Activated T-cell treated with anti-CD3 and anti-CD28 coated beads, Interleukin-2, amount 50 U/mL, for 4 hours (primary cell): ENCODE measurements at regions not wholly inside any gene's neighbourhood (a gene's known extent, or its start where the extent isn't known, plus 50 kb on each side); places are given as distances from the start of the nearest gene placed in this dataset.
"Not testable (repeated sequence)": the region's sequence is repeated elsewhere in the genome, so short reads cannot be mapped to it uniquely, and the experiment has no call there.

ENCODE experiments used
- ATAC-seq, 2 donors: fragments of 200-7000 bp; cut with Tn5 transposase; one replicate each; pipeline ENCODE4 v1.10.0; 2021
- DNase-seq: peaks from one replicate; pipeline ENCODE4 v3.0.0-alpha.2; 2020
- H3K27me3 Mint-ChIP-seq: one replicate; pipeline ENCODE4 v1.8.0; 2021; ENCODE audit warnings: low read depth, mixed read lengths
- H3K36me3 Mint-ChIP-seq: one replicate; pipeline ENCODE4 v1.8.0; 2022; ENCODE audit warnings: mixed read lengths; ENCODE audit not compliant: insufficient read depth
- H3K4me1 Mint-ChIP-seq: one replicate; pipeline ENCODE4 v1.8.0; 2021; ENCODE audit warnings: low read depth, mixed read lengths
- H3K4me3 Mint-ChIP-seq: one replicate; pipeline ENCODE4 v1.8.0; 2021; ENCODE audit warnings: mild to moderate bottlenecking, moderate library complexity, mixed read lengths
- H3K9me3 Mint-ChIP-seq: one replicate; pipeline ENCODE4 v1.8.0; 2021; ENCODE audit warnings: mixed read lengths

DNA sequence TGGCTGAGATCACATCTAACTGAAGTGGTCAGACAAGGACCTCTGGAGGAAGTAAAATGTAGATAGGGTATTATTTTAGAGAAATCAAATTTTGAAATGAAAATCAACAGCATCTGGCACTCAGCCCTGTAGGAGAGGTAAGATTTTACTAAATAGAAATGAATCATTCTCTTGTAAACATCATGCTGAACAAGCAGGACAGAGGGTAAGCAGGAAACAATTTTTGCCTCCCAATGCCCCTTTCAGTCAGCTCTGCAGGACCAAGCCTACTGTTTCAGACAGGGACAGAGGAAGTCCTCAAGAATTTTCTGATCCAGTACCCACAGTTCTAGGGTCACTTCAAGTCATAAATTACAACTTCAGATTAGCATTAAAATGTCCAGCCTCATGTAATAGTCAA, 190.1 kb downstream of the ESM1 start:
- Mint-ChIP-seq H3K27me3 (no peaks in the 10 kb centered on the region), H3K4me1 (peaks cover 14% of the 10 kb centered on the region), H3K4me3 (no peak overlapping the region), H3K9me3 (no peaks in the 10 kb centered on the region), H3K36me3 (no peaks in the 10 kb centered on the region)
- ATAC-seq = no peak
- no peak for DNase-seq

DNA sequence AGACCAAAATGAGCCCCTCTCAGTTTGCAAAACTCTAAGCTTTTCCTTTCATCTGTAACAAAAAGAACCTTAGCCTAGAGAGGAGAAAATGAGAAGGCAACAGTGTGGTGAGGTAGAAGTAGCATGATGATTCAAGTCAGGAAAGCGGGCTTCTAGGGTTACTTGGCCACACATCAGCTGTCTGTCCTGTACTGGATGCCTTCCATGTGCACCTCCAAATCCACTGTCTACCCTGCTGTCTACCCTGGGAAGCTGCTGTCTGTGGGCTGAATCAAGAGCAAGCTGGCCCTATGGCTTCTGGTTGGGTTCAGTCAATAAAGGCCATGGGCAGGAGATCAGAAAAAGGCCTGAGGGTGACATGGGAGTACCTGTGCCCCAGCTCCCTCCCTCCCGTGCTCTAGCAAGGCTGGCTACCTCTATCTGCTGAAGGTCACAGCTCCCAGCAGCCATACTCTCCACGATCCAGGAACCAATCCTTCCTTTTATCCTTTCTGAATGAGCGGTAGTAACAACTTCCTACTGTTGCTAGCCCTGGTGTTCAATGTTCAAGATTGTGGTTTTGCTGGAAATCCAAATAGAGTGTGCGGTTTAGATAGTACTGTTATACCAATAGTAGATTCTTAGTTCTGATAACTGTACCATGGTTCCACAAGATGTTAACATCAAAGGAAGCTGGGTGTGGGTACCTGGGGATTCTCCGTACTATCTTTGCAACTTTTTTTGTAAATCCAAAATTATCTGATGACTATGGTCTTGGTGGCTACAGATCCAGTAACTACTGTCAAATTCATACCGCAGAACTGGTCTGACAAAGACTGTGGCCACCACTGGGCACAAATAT, 191.0 kb downstream of the ESM1 start:
- no peak overlapping the region for H3K4me3 Mint-ChIP-seq
- peak; percentile 62 to 72 for ATAC-seq
- no peaks in the 10 kb centered on the region for H3K36me3 Mint-ChIP-seq
- no peak for DNase-seq
- peaks cover 14% of the 10 kb centered on the region for H3K4me1 Mint-ChIP-seq
- no peaks in the 10 kb centered on the region for H3K27me3 Mint-ChIP-seq
- H3K9me3 Mint-ChIP-seq = no peaks in the 10 kb centered on the region

DNA sequence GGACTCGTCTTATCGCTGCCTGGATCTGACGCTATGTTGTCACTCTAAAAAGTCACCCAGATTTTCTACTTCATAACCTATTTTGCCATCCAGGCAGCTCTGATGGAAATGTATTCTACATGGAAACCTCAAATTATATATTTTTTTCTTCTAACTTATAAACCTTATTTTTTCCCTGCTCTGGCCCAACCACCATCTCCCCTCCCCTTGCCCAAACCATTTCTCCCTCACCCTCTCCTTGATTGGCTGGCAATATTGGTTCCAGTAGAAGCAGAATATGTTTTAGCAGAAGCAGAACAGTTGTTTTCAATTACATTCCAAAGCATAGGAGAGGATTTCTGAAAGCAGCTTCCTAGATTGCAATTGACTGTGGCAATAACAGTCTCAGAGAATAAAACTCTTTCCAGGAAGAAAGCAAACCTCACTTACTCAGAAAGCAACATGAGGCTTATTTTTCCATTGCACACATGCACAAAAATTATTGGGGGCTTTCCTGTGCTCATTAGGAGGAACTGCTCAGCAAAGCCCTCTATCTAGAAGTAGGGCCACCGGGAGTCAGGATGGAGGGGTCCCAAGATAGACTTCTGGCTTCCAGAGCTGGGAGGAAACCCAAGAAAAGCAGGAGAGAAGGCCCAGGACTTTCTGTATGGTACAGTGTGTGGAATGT, 191.8 kb downstream of the ESM1 start:
- no peak for DNase-seq
- peak in 1 of 2 donors; percentile 7 for ATAC-seq
- H3K36me3 Mint-ChIP-seq = no peaks in the 10 kb centered on the region

DNA sequence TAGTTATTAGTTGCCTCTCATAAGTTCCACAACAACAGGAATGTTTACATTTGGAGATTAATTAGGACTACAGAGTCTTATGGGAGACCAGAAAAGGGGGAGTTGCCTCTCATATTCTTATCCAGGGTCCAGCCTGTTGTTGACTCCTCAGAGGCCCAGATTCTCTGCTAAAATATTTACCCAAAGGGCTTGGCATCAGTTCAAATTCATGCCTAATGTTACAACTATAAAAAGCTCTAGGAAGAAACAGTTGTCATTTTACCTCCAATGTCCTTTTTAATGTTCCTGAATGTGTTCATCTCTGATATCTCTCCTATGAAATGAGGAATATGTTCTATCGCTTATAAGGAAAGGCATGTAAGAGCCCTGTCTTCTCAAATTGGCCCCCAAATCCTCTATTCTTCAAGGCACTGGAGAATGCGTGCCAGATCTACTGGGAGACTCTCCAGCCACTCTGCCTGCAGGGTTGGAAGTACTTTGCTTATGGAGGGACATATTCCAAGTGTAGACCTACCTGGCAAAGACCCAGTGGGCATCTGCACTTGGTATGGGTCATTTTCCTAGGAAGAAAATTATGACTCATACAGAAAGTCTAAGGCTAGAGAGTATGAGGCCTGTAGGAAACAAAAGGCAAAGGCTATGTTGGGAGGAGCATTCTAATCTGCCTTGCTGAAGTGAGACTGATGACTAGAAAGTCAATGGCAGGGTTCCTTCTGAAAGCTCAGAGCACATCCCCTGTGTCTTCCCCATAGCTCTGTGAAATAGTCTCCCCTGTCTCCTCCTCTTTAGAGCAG, 192.6 kb downstream of the ESM1 start:
- H3K36me3 Mint-ChIP-seq = no peaks in the 10 kb centered on the region
- ATAC-seq (no peak), DNase-seq (no peak)
- H3K4me3 Mint-ChIP-seq = no peak overlapping the region
- H3K4me1 Mint-ChIP-seq = peaks cover 14% of the 10 kb centered on the region
- no peaks in the 10 kb centered on the region for H3K9me3 Mint-ChIP-seq
- H3K27me3 Mint-ChIP-seq = no peaks in the 10 kb centered on the region

More for the DNA sequence above, 191.8 kb downstream of the ESM1 start:
- peaks cover 14% of the 10 kb centered on the region for H3K4me1 Mint-ChIP-seq
- no peak overlapping the region for H3K4me3 Mint-ChIP-seq
- no peaks in the 10 kb centered on the region for H3K9me3 Mint-ChIP-seq
- no peaks in the 10 kb centered on the region for H3K27me3 Mint-ChIP-seq

DNA sequence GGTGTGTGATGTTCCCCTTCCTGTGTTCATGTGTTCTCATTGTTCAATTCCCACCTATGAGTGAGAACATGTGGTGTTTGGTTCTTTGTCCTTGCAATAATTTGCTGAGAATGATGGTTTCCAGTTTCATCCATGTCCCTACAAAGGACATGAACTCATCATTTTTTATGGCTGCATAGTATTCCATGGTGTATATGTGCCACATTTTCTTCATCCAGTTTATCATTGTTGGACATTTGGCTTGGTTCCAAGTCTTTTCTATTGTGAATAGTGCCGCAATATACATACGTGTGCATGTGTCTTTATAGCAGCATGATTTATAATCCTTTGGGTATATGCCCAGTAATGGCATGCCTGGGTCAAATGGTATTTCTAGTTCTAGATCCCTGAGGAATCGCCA, 197.5 kb downstream of the ESM1 start:
- H3K36me3 Mint-ChIP-seq, H3K4me1 Mint-ChIP-seq, H3K9me3 Mint-ChIP-seq, DNase-seq, H3K4me3 Mint-ChIP-seq, ATAC-seq, H3K27me3 Mint-ChIP-seq: not testable (repeated sequence)

DNA sequence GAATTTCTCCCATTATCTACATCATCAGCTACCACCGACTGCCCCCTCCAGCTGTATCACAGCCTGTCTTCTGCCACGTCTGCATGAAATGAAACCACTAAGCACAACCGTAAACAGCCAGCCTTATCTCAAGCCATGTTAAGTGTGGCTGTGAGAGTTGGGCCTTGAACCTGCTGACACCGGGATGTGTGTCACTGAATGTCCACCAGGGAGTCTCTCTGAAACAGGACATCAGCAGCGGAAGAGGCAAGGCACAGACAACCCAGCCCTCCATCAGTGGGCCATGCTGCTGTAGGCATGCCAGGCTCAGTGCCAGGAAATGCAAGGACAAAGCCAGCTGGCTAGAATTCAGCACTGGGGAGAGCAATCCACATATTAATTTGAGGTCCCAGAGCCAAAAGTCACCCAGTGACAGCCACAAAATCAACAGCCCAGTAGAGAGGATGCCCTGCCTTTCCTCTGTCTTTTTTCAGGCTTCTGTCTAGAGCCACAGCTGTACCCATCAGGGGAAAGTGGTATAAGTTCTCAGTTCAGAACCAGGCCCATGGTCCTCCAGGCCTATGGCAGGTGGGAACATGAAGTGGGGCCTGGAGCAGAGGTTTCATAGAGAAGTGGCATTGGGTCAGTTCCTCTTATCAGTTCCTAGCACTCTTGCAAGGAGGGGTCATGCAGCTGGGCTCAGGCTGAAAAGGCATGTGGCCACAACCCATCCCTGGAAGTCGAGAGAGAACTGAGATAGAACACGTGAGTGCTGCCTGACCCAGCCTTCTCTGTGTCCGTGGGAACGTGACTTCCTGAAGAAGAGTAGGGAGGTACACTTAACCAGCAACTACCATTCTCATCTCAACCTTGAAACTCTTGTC, 199.4 kb downstream of the ESM1 start:
- peaks cover 4% of the 10 kb centered on the region for H3K4me1 Mint-ChIP-seq
- DNase-seq (no peak), ATAC-seq (no peak)
- no peaks in the 10 kb centered on the region for H3K36me3 Mint-ChIP-seq
- peaks cover 4% of the 10 kb centered on the region for H3K9me3 Mint-ChIP-seq
- no peaks in the 10 kb centered on the region for H3K27me3 Mint-ChIP-seq
- H3K4me3 Mint-ChIP-seq = no peak overlapping the region

DNA sequence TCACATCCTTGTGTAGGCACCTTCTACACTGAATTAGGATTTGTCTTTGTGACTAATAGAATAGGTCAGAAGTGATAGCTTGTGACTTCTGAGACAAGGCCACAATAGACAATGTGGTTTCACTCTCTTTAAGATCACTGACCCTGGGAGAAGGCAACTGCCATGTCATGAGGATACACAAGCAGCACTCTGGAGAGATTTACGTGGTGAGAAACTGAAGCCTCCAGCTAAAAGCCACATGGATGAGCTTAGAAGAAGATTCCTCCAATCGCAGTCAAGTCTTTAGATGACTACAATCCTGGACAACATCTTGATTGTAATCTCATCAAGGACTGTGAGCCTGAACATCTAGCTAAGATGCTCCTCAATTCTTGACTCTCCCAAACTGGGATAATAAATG, 206.6 kb downstream of the ESM1 start:
- ATAC-seq (no peak), DNase-seq (no peak)
- H3K36me3 Mint-ChIP-seq = no peaks in the 10 kb centered on the region
- no peaks in the 10 kb centered on the region for H3K9me3 Mint-ChIP-seq
- peaks cover 2% of the 10 kb centered on the region for H3K27me3 Mint-ChIP-seq
- no peaks in the 10 kb centered on the region for H3K4me1 Mint-ChIP-seq
- no peak overlapping the region for H3K4me3 Mint-ChIP-seq

DNA sequence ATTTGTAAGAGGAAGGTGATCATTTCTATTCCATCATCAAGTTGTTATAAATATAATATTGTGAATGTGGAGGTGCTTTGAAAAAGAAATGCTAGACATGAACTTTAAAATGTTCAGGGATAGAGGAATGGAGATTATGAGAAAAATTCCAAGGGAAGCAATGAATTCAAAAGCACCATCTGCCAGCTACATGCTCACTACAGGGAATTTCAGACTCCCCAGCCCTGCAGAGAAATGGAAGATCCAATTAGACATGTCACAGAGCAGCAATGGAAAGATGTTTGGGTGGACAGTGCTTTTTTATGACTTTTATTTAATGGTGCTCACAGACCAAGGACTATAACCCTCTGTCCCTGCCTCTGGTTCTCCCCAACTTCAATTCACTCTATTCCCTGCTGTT, 209.7 kb downstream of the ESM1 start:
- H3K4me1 Mint-ChIP-seq = no peaks in the 10 kb centered on the region
- peaks cover 3% of the 10 kb centered on the region for H3K27me3 Mint-ChIP-seq
- no peak overlapping the region for H3K4me3 Mint-ChIP-seq
- no peaks in the 10 kb centered on the region for H3K36me3 Mint-ChIP-seq
- no peaks in the 10 kb centered on the region for H3K9me3 Mint-ChIP-seq
- DNase-seq (no peak), ATAC-seq (no peak)

DNA sequence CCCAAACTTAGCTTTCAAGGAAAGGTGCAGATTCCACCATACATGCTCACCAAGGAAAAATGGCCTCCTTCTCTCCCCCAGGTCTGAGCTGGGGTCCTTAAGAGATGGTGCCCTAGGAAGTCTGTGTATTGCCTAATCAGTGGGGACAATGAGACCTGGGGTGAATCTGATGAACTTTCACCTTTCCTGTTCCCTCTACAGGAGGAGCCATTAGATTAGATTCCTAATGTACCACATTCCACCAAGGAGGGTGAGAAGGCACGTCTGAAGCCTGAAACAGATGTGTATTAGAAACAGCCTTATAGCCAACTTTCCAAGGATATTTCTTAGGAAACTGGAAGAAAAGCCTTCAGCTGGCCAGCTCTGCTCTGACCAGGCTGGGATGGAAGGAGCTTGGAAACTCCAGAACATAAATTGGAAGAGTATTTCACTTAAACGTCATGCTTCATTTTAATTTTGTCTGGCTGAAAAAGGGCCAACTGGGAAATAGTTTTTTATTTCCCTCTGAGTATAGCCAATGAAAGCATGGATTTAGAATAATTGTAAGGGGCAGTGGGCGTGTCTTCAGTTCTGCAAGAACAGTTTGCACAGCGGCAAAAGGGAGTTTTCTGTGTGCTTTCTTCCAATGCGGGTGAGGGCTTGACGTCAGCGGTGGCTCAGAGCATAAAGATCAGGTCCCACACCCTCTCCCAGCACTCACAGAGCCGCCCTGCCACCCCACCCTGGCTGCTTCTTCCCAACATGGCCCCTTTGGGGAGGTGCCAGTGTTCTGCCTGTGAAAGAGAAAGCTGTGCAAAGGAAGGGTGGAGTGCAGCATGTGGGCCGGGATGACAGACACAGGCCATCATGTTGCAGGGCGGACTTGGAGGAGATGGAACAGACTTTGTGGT, 210.9 kb downstream of the ESM1 start:
- DNase-seq = no peak
- ATAC-seq = no peak
- H3K36me3 Mint-ChIP-seq = no peaks in the 10 kb centered on the region

DNA sequence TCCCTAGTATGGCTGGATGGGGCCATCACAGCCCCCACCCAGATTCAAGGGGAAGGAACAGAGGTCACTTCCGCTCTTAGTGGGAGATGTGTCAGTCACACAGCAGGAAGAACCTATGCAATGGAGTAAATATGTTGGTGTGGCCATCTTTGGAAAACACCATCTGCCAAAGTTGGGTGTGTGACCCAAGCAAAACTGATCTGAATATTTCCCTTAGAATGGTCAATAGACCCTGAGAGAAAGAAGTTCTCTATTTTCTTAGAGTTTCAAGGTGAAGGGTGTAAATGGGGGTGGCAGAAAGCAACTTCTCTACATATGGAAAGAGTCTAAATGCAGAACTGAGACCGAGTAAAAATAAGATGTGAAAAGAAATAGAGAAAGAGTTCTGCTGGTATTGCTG, 212.7 kb downstream of the ESM1 start:
- no peaks in the 10 kb centered on the region for H3K4me1 Mint-ChIP-seq
- no peaks in the 10 kb centered on the region for H3K9me3 Mint-ChIP-seq
- H3K36me3 Mint-ChIP-seq = no peaks in the 10 kb centered on the region
- peaks cover 3% of the 10 kb centered on the region for H3K27me3 Mint-ChIP-seq
- ATAC-seq (no peak), DNase-seq (no peak)
- no peak overlapping the region for H3K4me3 Mint-ChIP-seq

More for the DNA sequence above, 210.9 kb downstream of the ESM1 start:
- H3K4me1 Mint-ChIP-seq = no peaks in the 10 kb centered on the region
- H3K27me3 Mint-ChIP-seq = peaks cover 3% of the 10 kb centered on the region
- no peak overlapping the region for H3K4me3 Mint-ChIP-seq
- no peaks in the 10 kb centered on the region for H3K9me3 Mint-ChIP-seq

DNA sequence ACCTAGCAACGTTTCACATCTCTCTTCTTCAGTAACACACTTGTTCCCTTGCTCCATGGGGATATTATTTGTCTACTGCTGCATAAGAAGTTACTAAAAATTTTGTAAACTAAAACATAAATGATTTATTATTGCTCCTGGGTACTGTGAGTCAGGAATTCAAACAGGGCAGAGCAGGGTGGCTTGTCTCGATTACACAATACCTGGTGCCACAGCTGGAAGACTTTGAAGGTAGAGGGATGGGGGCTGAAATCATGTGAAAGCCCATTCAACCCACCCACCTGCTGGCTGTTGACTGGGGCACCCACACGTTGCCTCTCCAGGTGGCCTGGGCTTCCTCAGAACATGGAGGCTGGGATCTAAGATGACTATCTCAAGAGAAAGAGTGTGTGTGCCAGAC, 213.2 kb downstream of the ESM1 start:
- ATAC-seq (no peak), DNase-seq (no peak)
- Mint-ChIP-seq H3K27me3 (peaks cover 3% of the 10 kb centered on the region), H3K36me3 (no peaks in the 10 kb centered on the region), H3K4me1 (no peaks in the 10 kb centered on the region), H3K4me3 (no peak overlapping the region), H3K9me3 (no peaks in the 10 kb centered on the region)

DNA sequence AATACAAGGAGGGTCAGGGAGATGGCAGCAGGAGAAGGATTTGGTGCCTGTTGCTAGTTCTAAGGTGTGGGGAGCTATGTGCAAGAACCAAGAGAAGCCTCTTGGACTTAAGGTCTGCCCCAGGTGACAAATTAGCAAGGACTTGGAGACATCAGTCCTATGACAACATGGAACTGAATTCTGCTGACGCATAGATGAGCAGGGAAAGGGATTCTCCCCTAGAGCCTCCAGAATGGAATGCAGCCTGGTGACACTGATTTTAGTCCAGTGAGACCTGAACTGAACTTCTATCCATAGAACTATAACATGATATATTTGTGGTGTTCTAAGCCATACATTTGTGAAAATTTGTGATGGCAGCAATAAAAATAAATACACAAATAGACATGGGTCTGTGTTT, 215.6 kb downstream of the ESM1 start:
- no peak overlapping the region for H3K4me3 Mint-ChIP-seq
- H3K9me3 Mint-ChIP-seq = no peaks in the 10 kb centered on the region
- DNase-seq = no peak
- no peak for ATAC-seq
- no peaks in the 10 kb centered on the region for H3K36me3 Mint-ChIP-seq
- H3K4me1 Mint-ChIP-seq = no peaks in the 10 kb centered on the region
- peaks cover 3% of the 10 kb centered on the region for H3K27me3 Mint-ChIP-seq

DNA sequence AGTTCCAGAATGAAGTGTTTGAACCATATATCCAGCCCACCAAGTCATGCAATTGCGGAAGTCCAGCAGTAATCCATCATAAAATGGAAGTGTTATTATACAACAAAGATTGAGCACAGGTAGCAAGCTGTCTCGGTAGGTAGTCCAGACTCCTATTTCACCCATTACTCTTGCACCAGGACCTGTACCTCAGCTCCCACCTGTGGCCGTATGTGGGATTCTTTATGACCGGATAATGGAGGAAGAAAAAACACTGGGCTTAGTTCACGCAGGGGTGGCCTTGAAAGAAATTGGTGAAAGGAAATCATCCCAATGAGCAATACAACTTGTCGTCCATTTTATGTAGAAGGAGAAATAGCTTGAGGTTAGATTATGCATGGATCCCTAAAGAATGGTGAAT, 216.3 kb downstream of the ESM1 start:
- Mint-ChIP-seq H3K36me3 (no peaks in the 10 kb centered on the region), H3K27me3 (peaks cover 3% of the 10 kb centered on the region), H3K4me3 (no peak overlapping the region), H3K4me1 (no peaks in the 10 kb centered on the region), H3K9me3 (no peaks in the 10 kb centered on the region)
- ATAC-seq = no peak
- DNase-seq = no peak
